ENCODE measurements at regions not wholly inside any gene's neighbourhood (a gene's known extent, or its start where the extent isn't known, plus 50 kb on each side); places are given as distances from the start of the nearest gene placed in this dataset.
"Not testable (repeated sequence)": the region's sequence is repeated elsewhere in the genome, so short reads cannot be mapped to it uniquely, and the experiment has no call there.

DNA sequence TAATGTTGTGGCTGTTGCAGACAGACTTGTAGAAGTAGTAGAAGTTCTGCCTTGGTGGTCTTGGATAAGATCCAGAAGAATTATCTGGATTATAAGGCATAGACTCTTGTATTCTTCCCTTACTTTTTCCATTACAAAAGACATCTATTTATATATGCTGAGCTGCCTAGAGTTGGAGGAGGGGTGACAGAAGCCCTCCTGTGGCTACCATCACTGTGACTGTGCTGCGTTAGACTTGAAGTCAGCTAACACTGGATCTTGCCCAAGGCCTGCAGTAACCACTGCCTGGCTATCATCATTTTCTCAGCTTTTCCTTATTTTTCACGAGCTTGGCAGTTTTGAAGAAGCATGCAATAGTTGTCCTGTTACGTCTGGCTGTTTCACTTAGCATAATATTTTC lies 684.8 kb upstream of the BCHE start:
- DNase-seq (ENCODE audit: extremely low spot score) = no peak
- ChIA-PET POLR2A (no interaction called here), CTCF (no interaction called here)
- TF ChIP-seq BHLHE40 (IDR thresholded peaks at IDR 0.05; ENCODE audit: borderline replicate concordance) (no peak), LEF1 (IDR thresholded peaks at IDR 0.05; ENCODE audit: borderline replicate concordance) (no peak), CTBP1 (IDR thresholded peaks at IDR 0.05; ENCODE audit: borderline replicate concordance) (no peak), SP1 (IDR thresholded peaks at IDR 0.05) (no peak), L3MBTL2 (conservative IDR thresholded peaks at IDR 0.05) (no peak), SUZ12 (IDR thresholded peaks at IDR 0.05) (no peak)
- TF ChIP-seq, protein P1, sequence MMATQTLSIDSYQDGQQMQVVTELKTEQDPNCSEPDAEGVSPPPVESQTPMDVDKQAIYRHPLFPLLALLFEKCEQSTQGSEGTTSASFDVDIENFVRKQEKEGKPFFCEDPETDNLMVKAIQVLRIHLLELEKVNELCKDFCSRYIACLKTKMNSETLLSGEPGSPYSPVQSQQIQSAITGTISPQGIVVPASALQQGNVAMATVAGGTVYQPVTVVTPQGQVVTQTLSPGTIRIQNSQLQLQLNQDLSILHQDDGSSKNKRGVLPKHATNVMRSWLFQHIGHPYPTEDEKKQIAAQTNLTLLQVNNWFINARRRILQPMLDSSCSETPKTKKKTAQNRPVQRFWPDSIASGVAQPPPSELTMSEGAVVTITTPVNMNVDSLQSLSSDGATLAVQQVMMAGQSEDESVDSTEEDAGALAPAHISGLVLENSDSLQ (IDR thresholded peaks at IDR 0.05) = no peak

DNA sequence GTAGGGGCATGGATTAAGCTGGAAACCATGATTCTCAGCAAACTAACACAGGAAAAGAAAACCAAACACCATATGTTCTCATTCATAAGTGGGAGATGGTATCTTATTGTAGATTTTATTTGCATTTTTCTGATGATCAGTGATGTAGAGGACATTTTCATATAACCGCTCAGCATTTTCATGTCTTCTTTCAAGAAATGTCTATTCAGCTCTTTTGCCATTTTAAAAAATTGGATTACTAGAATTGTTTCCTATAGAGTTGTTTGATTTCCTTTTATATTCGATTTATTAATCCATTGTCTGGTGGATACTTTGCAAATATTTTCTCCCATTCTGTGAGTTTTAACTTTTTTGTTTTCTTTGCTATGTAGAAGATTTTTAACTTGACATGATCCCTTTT lies 682.2 kb upstream of the BCHE start:
- no peak for TF ChIP-seq CTBP1 (IDR thresholded peaks at IDR 0.05; ENCODE audit: borderline replicate concordance)
- TF ChIP-seq ELF4 (IDR thresholded peaks at IDR 0.05) = no peak
- no peak for TF ChIP-seq FOXK2 (IDR thresholded peaks at IDR 0.05)
- TF ChIP-seq NFRKB (IDR thresholded peaks at IDR 0.05) = no peak
- TF ChIP-seq L3MBTL2 (conservative IDR thresholded peaks at IDR 0.05) = no peak
- TF ChIP-seq FOXM1 (IDR thresholded peaks at IDR 0.05; ENCODE audit: borderline replicate concordance) = no peak
- TF ChIP-seq SP1 (IDR thresholded peaks at IDR 0.05) = no peak
- no peak for TF ChIP-seq ARNT (IDR thresholded peaks at IDR 0.05)
- no peak for TF ChIP-seq FOXA1 (IDR thresholded peaks at IDR 0.05)
- no peak for TF ChIP-seq SUZ12 (IDR thresholded peaks at IDR 0.05)
- no peak for TF ChIP-seq BHLHE40 (IDR thresholded peaks at IDR 0.05; ENCODE audit: borderline replicate concordance)
- TF ChIP-seq ZNF384 (IDR thresholded peaks at IDR 0.05) = no peak
- no peak for TF ChIP-seq TARDBP (IDR thresholded peaks at IDR 0.05)
- TF ChIP-seq HDGF (IDR thresholded peaks at IDR 0.05; ENCODE audit: borderline replicate concordance) = no peak
- no peak for DNase-seq (ENCODE audit: extremely low spot score)
- CTCF ChIA-PET = no interaction called here
- POLR2A ChIA-PET = no interaction called here

GRCh38 chr3:166518040-166518439 lies 680.8 kb upstream of the BCHE start:
- POLR2A ChIA-PET = no interaction called here
- CTCF ChIA-PET = no interaction called here

DNA sequence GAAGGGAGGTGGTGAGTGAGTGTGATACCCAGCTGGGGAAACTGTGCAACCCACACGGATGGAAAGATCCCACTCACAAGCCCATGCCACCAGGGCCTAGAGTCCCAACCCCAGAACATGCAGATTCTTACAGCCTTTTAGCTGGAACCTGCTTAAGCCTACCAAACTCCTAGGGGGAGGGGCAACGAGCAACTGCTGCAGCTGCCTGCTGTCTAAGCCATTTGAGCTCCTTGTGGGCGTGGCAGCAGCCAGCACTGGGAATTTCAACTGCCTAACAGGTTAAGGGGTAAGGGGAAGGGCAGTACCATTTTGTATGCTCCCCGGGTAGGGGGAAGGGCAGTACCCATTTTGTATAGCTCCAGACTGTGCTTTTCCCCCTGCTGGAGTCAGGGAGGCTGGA lies 673.2 kb upstream of the BCHE start:
- no peak for DNase-seq (ENCODE audit: extremely low spot score)
- ChIA-PET POLR2A (no interaction called here), CTCF (no interaction called here)
- TF ChIP-seq FOXA1 (IDR thresholded peaks at IDR 0.05) (no peak), ARNT (IDR thresholded peaks at IDR 0.05) (no peak), FOXM1 (IDR thresholded peaks at IDR 0.05; ENCODE audit: borderline replicate concordance) (no peak), SP1 (IDR thresholded peaks at IDR 0.05) (no peak), L3MBTL2 (conservative IDR thresholded peaks at IDR 0.05) (no peak), CTBP1 (IDR thresholded peaks at IDR 0.05; ENCODE audit: borderline replicate concordance) (no peak), LEF1 (IDR thresholded peaks at IDR 0.05; ENCODE audit: borderline replicate concordance) (no peak), ZNF384 (IDR thresholded peaks at IDR 0.05) (no peak), HDGF (IDR thresholded peaks at IDR 0.05; ENCODE audit: borderline replicate concordance) (no peak), NFRKB (IDR thresholded peaks at IDR 0.05) (no peak)

More at GRCh38 chr3:166518040-166518439, 680.8 kb upstream of the BCHE start:
- no peak for TF ChIP-seq HDGF (IDR thresholded peaks at IDR 0.05; ENCODE audit: borderline replicate concordance)
- TF ChIP-seq NFRKB (IDR thresholded peaks at IDR 0.05) = no peak
- no peak for TF ChIP-seq FOXA1 (IDR thresholded peaks at IDR 0.05)
- no peak for TF ChIP-seq ZNF384 (IDR thresholded peaks at IDR 0.05)
- TF ChIP-seq SUZ12 (IDR thresholded peaks at IDR 0.05) = no peak
- TF ChIP-seq CTBP1 (IDR thresholded peaks at IDR 0.05; ENCODE audit: borderline replicate concordance) = no peak
- TF ChIP-seq ELF4 (IDR thresholded peaks at IDR 0.05) = no peak
- no peak for TF ChIP-seq FOXM1 (IDR thresholded peaks at IDR 0.05; ENCODE audit: borderline replicate concordance)
- TF ChIP-seq BHLHE40 (IDR thresholded peaks at IDR 0.05; ENCODE audit: borderline replicate concordance) = no peak
- TF ChIP-seq ARNT (IDR thresholded peaks at IDR 0.05) = no peak
- TF ChIP-seq SP1 (IDR thresholded peaks at IDR 0.05) = no peak
- no peak for TF ChIP-seq LEF1 (IDR thresholded peaks at IDR 0.05; ENCODE audit: borderline replicate concordance)
- no peak for TF ChIP-seq TARDBP (IDR thresholded peaks at IDR 0.05)
- no peak for TF ChIP-seq L3MBTL2 (conservative IDR thresholded peaks at IDR 0.05)
- TF ChIP-seq, protein P1 (IDR thresholded peaks at IDR 0.05) = no peak
- no peak for TF ChIP-seq FOXK2 (IDR thresholded peaks at IDR 0.05)
- DNase-seq (ENCODE audit: extremely low spot score) = no peak

DNA sequence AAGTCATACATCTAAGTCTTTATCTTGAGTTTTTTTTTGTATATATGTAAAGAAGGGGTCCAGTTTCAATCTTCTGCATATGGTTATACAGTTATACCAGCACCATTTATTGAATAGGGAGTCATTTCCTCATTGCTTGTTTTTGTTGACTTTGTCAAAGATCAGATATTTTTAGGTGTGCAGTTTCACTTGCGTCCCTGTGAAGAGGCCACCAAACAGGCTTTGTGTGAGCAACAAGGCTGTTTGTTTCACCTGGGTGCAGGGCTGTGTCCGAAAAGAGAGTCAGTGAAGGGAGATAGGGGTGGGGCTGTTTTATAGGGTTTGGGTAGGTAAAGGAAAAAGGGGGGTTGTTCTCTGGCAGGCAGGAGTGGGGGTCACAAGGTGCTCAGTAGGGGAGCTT lies 663.2 kb upstream of the BCHE start:
- CTCF ChIA-PET; POLR2A ChIA-PET; DNase-seq (ENCODE audit: extremely low spot score): not testable (repeated sequence)

DNA sequence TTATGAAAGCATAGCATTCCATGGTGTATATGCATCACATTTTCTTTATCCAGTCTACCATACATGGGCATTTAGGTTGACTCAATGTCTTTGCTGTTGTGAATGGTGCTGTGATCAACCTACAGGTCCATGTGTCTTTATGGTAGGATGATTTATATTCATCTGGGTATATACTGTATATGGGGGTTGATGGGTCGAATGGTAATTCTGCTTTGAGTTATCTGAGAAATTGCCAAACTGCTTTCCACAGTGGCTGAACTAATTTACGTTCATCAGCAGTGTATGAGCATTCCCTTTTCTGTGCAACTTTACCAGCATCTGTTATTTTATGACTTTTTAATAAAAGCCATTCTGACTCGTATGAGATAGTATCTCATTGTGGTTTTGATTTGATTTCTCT lies 662.4 kb upstream of the BCHE start:
- ChIA-PET CTCF (no interaction called here), POLR2A (no interaction called here)
- no peak for DNase-seq (ENCODE audit: extremely low spot score)
- TF ChIP-seq SP1 (IDR thresholded peaks at IDR 0.05) (no peak), CTBP1 (IDR thresholded peaks at IDR 0.05; ENCODE audit: borderline replicate concordance) (no peak), SUZ12 (IDR thresholded peaks at IDR 0.05) (no peak), FOXA1 (IDR thresholded peaks at IDR 0.05) (no peak), TARDBP (IDR thresholded peaks at IDR 0.05) (no peak), ELF4 (IDR thresholded peaks at IDR 0.05) (no peak)

GRCh38 chr3:166498446-166498845 lies 661.2 kb upstream of the BCHE start:
- ChIA-PET CTCF (no interaction called here), POLR2A (no interaction called here)
- no peak for DNase-seq (ENCODE audit: extremely low spot score)
- TF ChIP-seq NFRKB (IDR thresholded peaks at IDR 0.05) (no peak), SP1 (IDR thresholded peaks at IDR 0.05) (no peak), ZNF384 (IDR thresholded peaks at IDR 0.05) (no peak), L3MBTL2 (conservative IDR thresholded peaks at IDR 0.05) (no peak), CTBP1 (IDR thresholded peaks at IDR 0.05; ENCODE audit: borderline replicate concordance) (no peak), LEF1 (IDR thresholded peaks at IDR 0.05; ENCODE audit: borderline replicate concordance) (no peak)

- no peak for DNase-seq (ENCODE audit: extremely low spot score)
- CTCF ChIA-PET = no interaction called here
- POLR2A ChIA-PET = no interaction called here
- TF ChIP-seq TARDBP (IDR thresholded peaks at IDR 0.05) (no peak), HDGF (IDR thresholded peaks at IDR 0.05; ENCODE audit: borderline replicate concordance) (no peak), NFRKB (IDR thresholded peaks at IDR 0.05) (no peak), LEF1 (IDR thresholded peaks at IDR 0.05; ENCODE audit: borderline replicate concordance) (no peak), CTBP1 (IDR thresholded peaks at IDR 0.05; ENCODE audit: borderline replicate concordance) (no peak), FOXK2 (IDR thresholded peaks at IDR 0.05) (no peak), L3MBTL2 (conservative IDR thresholded peaks at IDR 0.05) (no peak), ZNF384 (IDR thresholded peaks at IDR 0.05) (no peak), BHLHE40 (IDR thresholded peaks at IDR 0.05; ENCODE audit: borderline replicate concordance) (no peak), SUZ12 (IDR thresholded peaks at IDR 0.05) (no peak), FOXM1 (IDR thresholded peaks at IDR 0.05; ENCODE audit: borderline replicate concordance) (no peak), ELF4 (IDR thresholded peaks at IDR 0.05) (no peak), FOXA1 (IDR thresholded peaks at IDR 0.05) (no peak), ARNT (IDR thresholded peaks at IDR 0.05) (no peak), SP1 (IDR thresholded peaks at IDR 0.05) (no peak)
- TF ChIP-seq, protein P1 (IDR thresholded peaks at IDR 0.05) = no peak
Observed at GRCh38 chr3:166489826-166490225, 652.6 kb upstream of the BCHE start.
